Esophagus squamous epithelium (tissue), 5 donors: ENCODE measurements at regions not wholly inside any gene's neighbourhood (a gene's known extent, or its start where the extent isn't known, plus 50 kb on each side); places are given as distances from the start of the nearest gene placed in this dataset.
"Not testable (repeated sequence)": the region's sequence is repeated elsewhere in the genome, so short reads cannot be mapped to it uniquely, and the experiment has no call there.

Experiments used
- DNase-seq: peaks from one replicate; lab custom pipeline; 2025; lab: John Stamatoyannopoulos, UW
- H3K27ac ChIP-seq, 4 donors: fragments of 200-600 bp; sonication (generic); one replicate each; pipeline ENCODE4 v1.5.1; 2016 to 2019; ENCODE audit warnings: mild to moderate bottlenecking in 1 of 4
- H3K27me3 ChIP-seq, 4 donors: fragments of 200-600 bp; sonication (generic); 1 replicate in 3 of 4; 2 replicates in 1 of 4; pipeline versions ENCODE4 v1.5.1 to v1.6.0; 2017 to 2021; ENCODE audit warnings: antibody characterized with exemption in 1 of 4
- H3K36me3 ChIP-seq, 3 donors: fragments of 200-600 bp; sonication (generic); one replicate each; pipeline ENCODE4 v1.5.1; 2016 to 2019
- H3K4me1 ChIP-seq, 3 donors: fragments of 200-600 bp; sonication (generic); one replicate each; pipeline ENCODE4 v1.5.1; 2017 to 2019
- H3K4me3 ChIP-seq, 4 donors: fragments of 200-600 bp; sonication (generic); 1 replicate in 3 of 4; 2 replicates in 1 of 4; pipeline ENCODE4 v1.5.1; 2016 to 2019; ENCODE audit warnings: mild to moderate bottlenecking in 2 of 4, moderate library complexity in 1 of 4
- H3K9me3 ChIP-seq, 3 donors: fragments of 200-600 bp; sonication (generic); one replicate each; pipeline ENCODE4 v1.5.1; 2016 to 2019
- POLR2A ChIP-seq, 4 donors: fragments of 450-650 bp; IDR thresholded peaks; one replicate each; pipeline ENCODE4 v1.6.1; 2017; ENCODE audit warnings: antibody characterized with exemption in 4 of 4, mild to moderate bottlenecking in 4 of 4, moderate library complexity in 3 of 4
- WGBS, 2 donors: methylation state at CpG; one replicate each; pipeline ENCODE4 v1.1.5; 2018; 5-methylcytosine and 5-hydroxymethylcytosine counted together
- intact Hi-C: fragments of 100-400 bp; cut with DNase I; formaldehyde crosslinking; loops from one replicate; pipeline ENCODE4 v1.15.0; 2022
- TF ChIP-seq, protein P1 (sequence below), 6 experiments: fragments of 450-650 bp in 4 of 6; fragments of 200-600 bp in 2 of 6; sonication (generic) in 2 of 6; IDR thresholded peaks; one replicate each; pipeline ENCODE4 v1.5.1; 2016 to 2019; ENCODE audit warnings: antibody characterized with exemption in 6 of 6, mild to moderate bottlenecking in 4 of 6, moderate library complexity in 4 of 6
- donor health status: DM: yes; HTN: yes; CAD: no.

DNA sequence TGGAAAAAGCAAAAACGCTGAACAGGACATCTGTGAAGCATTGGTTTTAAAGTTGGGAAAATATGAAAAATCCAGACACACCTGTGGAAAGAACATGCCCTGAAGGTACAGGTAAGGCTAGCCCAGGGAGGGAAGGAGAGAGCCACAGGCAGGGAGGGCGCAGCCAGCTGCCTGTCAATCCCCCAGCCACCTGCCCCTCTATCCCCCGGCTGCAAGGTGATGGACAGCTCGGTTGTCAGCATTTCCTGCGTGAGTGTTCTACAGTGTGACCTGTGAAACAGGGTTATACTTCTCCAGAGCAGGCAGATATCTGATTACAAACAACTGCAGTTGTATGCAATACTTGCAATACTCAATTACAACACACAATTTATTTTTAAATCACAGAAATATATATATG lies 358.1 kb downstream of the SMOC2 start:
- H3K36me3 ChIP-seq: no peaks in the 10 kb centered on the region
- intact Hi-C loops: no loop called here
- DNase-seq: no peak
- 58 to 66% methylated on average over 4 to 5 of the region's 5 CpGs for WGBS, 2 donors
- H3K27ac ChIP-seq: no peak overlapping the region
- TF ChIP-seq, protein P1, sequence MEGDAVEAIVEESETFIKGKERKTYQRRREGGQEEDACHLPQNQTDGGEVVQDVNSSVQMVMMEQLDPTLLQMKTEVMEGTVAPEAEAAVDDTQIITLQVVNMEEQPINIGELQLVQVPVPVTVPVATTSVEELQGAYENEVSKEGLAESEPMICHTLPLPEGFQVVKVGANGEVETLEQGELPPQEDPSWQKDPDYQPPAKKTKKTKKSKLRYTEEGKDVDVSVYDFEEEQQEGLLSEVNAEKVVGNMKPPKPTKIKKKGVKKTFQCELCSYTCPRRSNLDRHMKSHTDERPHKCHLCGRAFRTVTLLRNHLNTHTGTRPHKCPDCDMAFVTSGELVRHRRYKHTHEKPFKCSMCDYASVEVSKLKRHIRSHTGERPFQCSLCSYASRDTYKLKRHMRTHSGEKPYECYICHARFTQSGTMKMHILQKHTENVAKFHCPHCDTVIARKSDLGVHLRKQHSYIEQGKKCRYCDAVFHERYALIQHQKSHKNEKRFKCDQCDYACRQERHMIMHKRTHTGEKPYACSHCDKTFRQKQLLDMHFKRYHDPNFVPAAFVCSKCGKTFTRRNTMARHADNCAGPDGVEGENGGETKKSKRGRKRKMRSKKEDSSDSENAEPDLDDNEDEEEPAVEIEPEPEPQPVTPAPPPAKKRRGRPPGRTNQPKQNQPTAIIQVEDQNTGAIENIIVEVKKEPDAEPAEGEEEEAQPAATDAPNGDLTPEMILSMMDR (IDR thresholded peaks at IDR 0.05): no peak
- no peak for TF ChIP-seq POLR2A (IDR thresholded peaks at IDR 0.05)
- H3K4me1 ChIP-seq: no peaks in the 10 kb centered on the region
- H3K9me3 ChIP-seq: no peaks in the 10 kb centered on the region
- H3K4me3 ChIP-seq: no peak overlapping the region
- H3K27me3 ChIP-seq: peaks cover 0 to 15% (median 0%) of the 10 kb centered on the region in 4 donors

GRCh38 chr6:168796106-168796505 lies 355.1 kb downstream of the SMOC2 start:
- Histone ChIP-seq H3K27ac (no peak overlapping the region), H3K4me3 (no peak overlapping the region), H3K36me3 (no peaks in the 10 kb centered on the region), H3K4me1 (no peaks in the 10 kb centered on the region), H3K9me3 (no peaks in the 10 kb centered on the region), H3K27me3 (peaks cover 0 to 11% (median 0%) of the 10 kb centered on the region in 4 donors)
- DNase-seq: no peak
- WGBS, 2 donors: 75 to 87% methylated on average over 2 to 5 of the region's 8 CpGs
- intact Hi-C loops: no loop called here
- TF ChIP-seq, protein P1 (IDR thresholded peaks at IDR 0.05): no peak
- TF ChIP-seq POLR2A (IDR thresholded peaks at IDR 0.05): no peak

- H3K4me3 ChIP-seq, H3K36me3 ChIP-seq, DNase-seq, H3K4me1 ChIP-seq, H3K27ac ChIP-seq, intact Hi-C loops, H3K9me3 ChIP-seq: not testable (repeated sequence)
- H3K27me3 ChIP-seq: peaks cover 0 to 11% (median 0%) of the 10 kb centered on the region in 4 donors
- 62 to 79% methylated on average over 2 of the region's 12 CpGs for WGBS, 2 donors
These were observed 354.6 kb downstream of the SMOC2 start for GRCh38 chr6:168795611-168796010.

DNA sequence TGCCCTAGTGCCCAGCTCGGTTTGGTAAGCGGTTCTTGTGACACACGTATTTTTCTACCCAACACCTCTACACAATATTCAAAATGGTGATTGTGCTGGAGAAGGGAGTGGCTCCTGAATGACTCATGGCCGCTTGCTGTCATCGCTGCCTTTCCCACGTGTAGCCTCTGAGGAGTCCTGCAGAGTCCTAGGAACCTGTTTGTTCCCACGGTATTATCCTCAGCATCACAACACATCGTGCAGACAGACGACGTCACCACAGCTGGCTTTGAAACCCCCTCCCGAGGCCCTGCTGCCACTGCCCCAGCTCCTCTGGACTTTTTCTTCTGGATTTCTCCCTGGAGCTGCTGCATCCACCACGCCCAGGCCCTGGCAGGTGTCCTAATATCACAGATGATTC lies 353.5 kb downstream of the SMOC2 start:
- 81 to 85% methylated on average over 12 of the region's 12 CpGs for WGBS, 2 donors
- no peaks in the 10 kb centered on the region for H3K9me3 ChIP-seq
- TF ChIP-seq, protein P1 (IDR thresholded peaks at IDR 0.05): no peak
- no peak for TF ChIP-seq POLR2A (IDR thresholded peaks at IDR 0.05)

DNA sequence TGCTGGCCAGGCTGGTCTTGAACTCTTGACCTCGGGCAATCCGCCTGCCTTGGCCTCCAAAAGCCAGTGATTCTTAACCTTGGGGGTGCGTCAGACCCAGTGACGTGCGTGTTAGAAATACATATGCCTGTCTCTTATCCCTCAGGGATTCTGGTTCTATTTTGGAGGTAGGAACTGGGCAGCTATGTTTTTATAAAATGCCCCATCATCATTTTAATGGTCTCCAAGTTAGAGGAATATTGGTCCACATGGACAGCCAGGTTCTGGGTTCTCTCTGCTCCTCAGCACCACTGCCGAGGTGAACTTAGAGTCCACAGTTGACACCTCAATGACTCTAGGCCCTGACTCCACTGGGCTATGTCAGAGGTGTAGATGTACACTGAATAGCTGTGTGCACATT lies 352.7 kb downstream of the SMOC2 start:
- TF ChIP-seq, protein P1 (IDR thresholded peaks at IDR 0.05): no peak
- no peak for TF ChIP-seq POLR2A (IDR thresholded peaks at IDR 0.05)

More for the DNA sequence above, 353.5 kb downstream of the SMOC2 start:
- intact Hi-C loops: no loop called here
- no peak overlapping the region for H3K27ac ChIP-seq
- no peak for DNase-seq
- no peaks in the 10 kb centered on the region for H3K36me3 ChIP-seq
- no peak overlapping the region for H3K4me3 ChIP-seq
- H3K4me1 ChIP-seq: no peaks in the 10 kb centered on the region
- H3K27me3 ChIP-seq: peaks cover 0 to 11% (median 0%) of the 10 kb centered on the region in 4 donors

DNA sequence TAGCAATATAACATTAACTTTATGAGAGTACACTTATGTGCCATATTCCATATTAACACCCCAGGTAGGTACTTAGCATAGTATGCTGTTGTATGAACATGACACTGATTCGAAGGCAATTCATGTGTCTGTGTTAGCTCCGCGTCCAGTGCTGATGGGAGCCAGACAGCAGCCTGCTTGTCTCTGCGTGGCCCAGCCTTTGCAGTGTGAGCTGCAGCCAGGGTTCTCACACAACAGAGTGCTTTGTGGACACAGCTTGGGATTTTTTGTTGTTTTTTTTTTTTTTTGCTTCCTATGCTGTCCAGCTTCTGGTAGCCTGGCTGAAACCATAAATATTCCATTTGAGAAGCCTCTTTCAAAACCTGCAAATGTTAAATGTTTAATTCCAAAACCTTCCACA lies 350.9 kb downstream of the SMOC2 start:
- no peak overlapping the region for H3K27ac ChIP-seq
- no peaks in the 10 kb centered on the region for H3K9me3 ChIP-seq
- 89 to 94% methylated on average over 4 of the region's 4 CpGs for WGBS, 2 donors
- H3K4me1 ChIP-seq: peaks cover 0 to 3% (median 0%) of the 10 kb centered on the region in 3 donors
- no peak overlapping the region for H3K4me3 ChIP-seq
- no peak for DNase-seq
- no peaks in the 10 kb centered on the region for H3K36me3 ChIP-seq
- intact Hi-C loops: no loop called here
- no peak for TF ChIP-seq POLR2A (IDR thresholded peaks at IDR 0.05)
- TF ChIP-seq, protein P1 (IDR thresholded peaks at IDR 0.05): no peak
- peaks cover 0 to 4% (median 0%) of the 10 kb centered on the region in 4 donors for H3K27me3 ChIP-seq

More for the DNA sequence above, 352.7 kb downstream of the SMOC2 start:
- intact Hi-C loops: no loop called here
- Histone ChIP-seq H3K36me3 (no peaks in the 10 kb centered on the region), H3K27me3 (peaks cover 0 to 4% (median 0%) of the 10 kb centered on the region in 4 donors), H3K27ac (no peak overlapping the region), H3K4me1 (no peaks in the 10 kb centered on the region), H3K4me3 (no peak overlapping the region), H3K9me3 (no peaks in the 10 kb centered on the region)
- 80 to 84% methylated on average over 5 to 6 of the region's 6 CpGs for WGBS, 2 donors
- DNase-seq: no peak
